NCI-H510A treated with DMSO at 0.1 percent for 48 hours (cell line): ENCODE measurements at regions not wholly inside any gene's neighbourhood (a gene's known extent, or its start where the extent isn't known, plus 50 kb on each side); places are given as distances from the start of the nearest gene placed in this dataset.
"Not testable (repeated sequence)": the region's sequence is repeated elsewhere in the genome, so short reads cannot be mapped to it uniquely, and the experiment has no call there.

Experiments
- DNase-seq: peaks from one replicate; lab custom pipeline; 2025; lab: John Stamatoyannopoulos, UW

- not testable (repeated sequence) for DNase-seq
Measured at GRCh38 chr4:86413426-86413825, 53.6 kb upstream of the MAPK10 start.

GRCh38 chr4:86414686-86415085, 54.8 kb upstream of the MAPK10 start:
- DNase-seq = no peak

GRCh38 chr4:86416081-86416480, 56.2 kb upstream of the MAPK10 start:
- no peak for DNase-seq

- DNase-seq = no peak
Measured at GRCh38 chr4:86421461-86421860, 61.6 kb upstream of the MAPK10 start.

GRCh38 chr4:86431543-86432116, 71.8 kb upstream of the MAPK10 start:
- no peak for DNase-seq

- no peak for DNase-seq
Measured at GRCh38 chr4:86432559-86433134, 72.8 kb upstream of the MAPK10 start.

GRCh38 chr4:86439293-86439692, 79.4 kb upstream of the MAPK10 start:
- DNase-seq = no peak

- no peak for DNase-seq
Measured at GRCh38 chr4:86441175-86441936, 81.5 kb upstream of the MAPK10 start.

GRCh38 chr4:86442881-86443280, 83.0 kb upstream of the MAPK10 start:
- no peak for DNase-seq

- no peak for DNase-seq
Measured at GRCh38 chr4:86443495-86443894, 83.6 kb upstream of the MAPK10 start.

- DNase-seq = no peak
Measured at GRCh38 chr4:86446996-86447395, 87.1 kb upstream of the MAPK10 start.

- DNase-seq = peak; percentile 1
Measured at GRCh38 chr4:86448871-86449270, 89.0 kb upstream of the MAPK10 start.

GRCh38 chr4:86449746-86450588, 90.1 kb upstream of the MAPK10 start:
- DNase-seq = no peak

GRCh38 chr4:86450861-86451260, 91.0 kb upstream of the MAPK10 start:
- no peak for DNase-seq

GRCh38 chr4:86451560-86452330, 91.9 kb upstream of the MAPK10 start:
- DNase-seq = no peak

GRCh38 chr4:86452422-86452891, 92.6 kb upstream of the MAPK10 start:
- no peak for DNase-seq

GRCh38 chr4:86452924-86453531, 93.2 kb upstream of the MAPK10 start:
- DNase-seq = no peak

GRCh38 chr4:86453611-86454072, 93.8 kb upstream of the MAPK10 start:
- not testable (repeated sequence) for DNase-seq

- no peak for DNase-seq
Measured at GRCh38 chr4:86461849-86462248, 102.0 kb upstream of the MAPK10 start.

GRCh38 chr4:86472377-86473019, 112.6 kb upstream of the MAPK10 start:
- no peak for DNase-seq

- DNase-seq = not testable (repeated sequence)
Measured at GRCh38 chr4:86478151-86478550, 116.0 kb upstream of the PTPN13 start.
